ENCODE measurements at regions not wholly inside any gene's neighbourhood (a gene's known extent, or its start where the extent isn't known, plus 50 kb on each side); places are given as distances from the start of the nearest gene placed in this dataset.
"Not testable (repeated sequence)": the region's sequence is repeated elsewhere in the genome, so short reads cannot be mapped to it uniquely, and the experiment has no call there.

DNA sequence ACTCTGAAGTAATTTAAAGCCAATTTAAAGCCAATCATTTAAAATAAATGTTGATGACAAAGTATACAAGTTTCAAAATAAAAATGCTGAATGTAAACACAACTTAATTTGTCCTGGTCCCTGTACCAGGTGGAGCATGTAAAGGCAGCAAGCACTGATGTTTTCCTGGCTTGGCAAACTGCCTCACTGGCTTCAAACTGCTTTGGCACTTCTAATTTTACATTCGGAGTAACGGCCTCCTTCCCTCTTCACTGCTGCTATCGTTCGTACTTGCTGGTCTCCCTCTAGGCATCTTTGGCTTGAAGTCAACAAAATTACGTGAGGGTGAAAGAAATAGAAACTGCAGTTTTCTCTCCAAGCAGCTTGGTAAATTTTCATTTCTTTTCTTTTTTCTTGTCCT, 287.9 kb downstream of the LTN1 start:
- DNase-seq (ENCODE audit: low spot score) = no peak

DNA sequence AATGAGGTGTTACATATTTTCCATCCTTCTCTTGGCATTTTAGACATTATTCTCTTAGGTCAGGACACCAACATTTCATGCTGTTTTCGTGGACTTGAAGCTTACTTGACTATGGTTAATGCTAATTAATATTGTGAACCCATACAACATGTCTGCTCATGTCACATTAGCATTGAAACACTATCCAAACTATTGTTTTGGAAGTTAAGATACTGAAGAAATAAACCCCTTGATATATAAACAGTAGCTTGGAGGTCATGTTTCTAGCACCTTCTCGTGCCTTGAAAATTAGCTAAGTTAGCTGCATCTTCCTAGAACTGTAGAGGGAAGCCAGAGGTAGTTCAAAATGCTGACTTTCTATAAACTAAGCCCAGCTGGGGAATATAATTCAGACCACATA, 288.8 kb downstream of the LTN1 start:
- DNase-seq (ENCODE audit: low spot score) = no peak

DNA sequence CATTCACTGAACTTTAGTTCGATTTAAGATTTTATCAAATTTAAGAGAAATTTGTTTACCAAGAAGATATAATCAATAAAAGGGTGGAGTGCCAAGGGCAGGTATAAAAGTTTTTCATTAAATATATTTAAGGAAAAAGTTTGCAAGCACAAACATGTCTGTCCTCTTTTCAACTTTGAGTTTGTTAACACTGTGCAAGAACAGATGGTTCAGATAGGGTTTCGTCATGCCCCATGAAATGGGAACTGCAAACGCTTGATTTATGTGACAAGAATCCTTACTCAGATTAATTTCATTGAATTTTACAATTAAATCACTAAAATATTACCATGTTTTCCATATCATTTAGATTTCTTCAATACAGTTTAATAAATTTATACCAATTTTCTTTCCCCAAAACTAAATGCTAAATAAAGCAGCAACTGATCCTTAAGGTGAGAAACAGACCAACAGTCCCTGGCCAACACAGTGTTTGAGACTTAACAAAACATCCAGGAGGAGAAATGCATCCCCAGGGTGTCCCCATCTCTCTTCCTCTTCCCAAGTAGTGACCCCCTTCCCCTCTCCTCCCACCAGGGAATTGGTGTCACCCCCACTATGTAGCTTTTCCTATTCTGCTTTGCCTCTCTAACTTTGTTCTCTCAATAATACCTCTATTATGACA, 292.9 kb downstream of the LTN1 start:
- peak; percentile 21 for DNase-seq (ENCODE audit: low spot score)

- DNase-seq (ENCODE audit: low spot score) = no peak
These were observed 293.5 kb downstream of the LTN1 start for GRCh38 chr21:28699186-28699585.

GRCh38 chr21:28696844-28697410, 295.8 kb downstream of the LTN1 start:
- DNase-seq (ENCODE audit: low spot score) = no peak

DNA sequence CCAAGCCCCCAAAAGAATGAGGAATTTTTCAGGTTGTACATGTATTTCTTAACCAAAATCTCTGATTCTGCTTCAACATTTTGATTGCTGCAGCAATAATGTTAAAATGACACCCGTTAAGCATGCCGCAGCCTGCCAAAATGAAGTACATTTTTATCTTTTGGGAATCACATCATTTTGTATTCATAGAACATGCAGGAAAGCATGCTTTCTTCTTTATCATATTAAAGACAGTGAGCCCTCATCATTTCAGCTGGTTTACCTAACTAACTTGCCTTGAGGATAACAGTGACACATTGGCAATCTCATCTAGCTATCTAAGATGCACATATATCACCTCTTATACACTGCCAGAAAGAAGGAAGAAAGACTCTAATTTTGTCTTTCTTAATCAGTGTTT, 299.2 kb downstream of the LTN1 start:
- no peak for DNase-seq (ENCODE audit: low spot score)

DNA sequence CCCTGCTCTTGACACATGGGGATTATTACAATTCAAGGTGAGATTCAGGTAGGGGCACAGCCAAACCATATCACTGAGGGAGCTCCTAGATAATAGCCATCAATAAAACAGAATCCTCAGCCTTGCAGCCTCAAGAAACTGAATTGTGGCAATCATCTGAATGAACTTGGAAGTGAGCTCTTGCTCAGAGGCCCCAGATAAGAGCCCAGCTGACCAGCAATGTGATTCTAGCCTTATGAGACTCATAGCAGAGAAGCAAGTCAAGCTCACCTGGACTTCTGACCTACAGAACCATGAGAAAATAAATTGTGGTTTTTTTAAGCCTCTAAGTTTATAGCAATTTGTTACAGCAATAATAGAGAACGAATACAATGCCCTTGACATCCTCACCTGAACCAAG, 302.5 kb downstream of the LTN1 start:
- DNase-seq (ENCODE audit: low spot score) = no peak

DNA sequence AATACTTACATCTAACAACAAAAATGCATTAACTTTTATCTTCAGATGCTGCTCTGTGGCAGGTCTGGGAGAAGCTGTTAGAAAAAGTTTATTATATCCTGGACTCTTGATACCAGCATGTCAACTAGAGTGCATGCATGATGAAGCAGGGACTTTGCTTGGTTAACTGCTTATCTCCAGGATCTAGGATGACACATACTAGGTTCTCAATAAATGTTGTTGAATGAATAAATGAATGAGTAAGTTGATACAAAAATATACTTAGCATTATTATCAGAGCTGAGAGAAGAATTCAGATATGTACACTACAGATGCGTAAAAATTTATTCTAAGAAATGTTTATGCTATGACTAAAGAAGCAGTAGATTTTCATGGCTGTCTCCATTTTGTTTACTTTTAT, 304.3 kb downstream of the LTN1 start:
- no peak for DNase-seq (ENCODE audit: low spot score)

DNA sequence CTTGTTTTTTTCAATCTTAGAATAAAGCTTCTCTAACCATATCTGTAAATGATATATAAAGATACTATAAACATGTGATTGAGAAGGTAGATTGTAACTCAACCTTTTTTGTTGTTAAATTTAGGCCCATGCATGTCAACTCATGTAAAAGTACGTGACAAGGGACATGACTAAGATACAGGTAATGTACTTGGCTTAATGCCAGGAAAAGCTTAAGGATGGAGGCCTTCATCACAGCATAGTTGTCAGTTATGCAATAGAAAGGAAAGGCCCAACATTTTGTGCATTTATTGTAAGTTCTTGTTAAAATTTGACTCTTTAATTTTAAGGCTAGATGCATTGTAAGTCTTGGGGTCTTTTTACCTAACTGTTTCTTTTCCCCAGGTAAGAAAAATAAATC, 305.1 kb downstream of the LTN1 start:
- no peak for DNase-seq (ENCODE audit: low spot score)

DNA sequence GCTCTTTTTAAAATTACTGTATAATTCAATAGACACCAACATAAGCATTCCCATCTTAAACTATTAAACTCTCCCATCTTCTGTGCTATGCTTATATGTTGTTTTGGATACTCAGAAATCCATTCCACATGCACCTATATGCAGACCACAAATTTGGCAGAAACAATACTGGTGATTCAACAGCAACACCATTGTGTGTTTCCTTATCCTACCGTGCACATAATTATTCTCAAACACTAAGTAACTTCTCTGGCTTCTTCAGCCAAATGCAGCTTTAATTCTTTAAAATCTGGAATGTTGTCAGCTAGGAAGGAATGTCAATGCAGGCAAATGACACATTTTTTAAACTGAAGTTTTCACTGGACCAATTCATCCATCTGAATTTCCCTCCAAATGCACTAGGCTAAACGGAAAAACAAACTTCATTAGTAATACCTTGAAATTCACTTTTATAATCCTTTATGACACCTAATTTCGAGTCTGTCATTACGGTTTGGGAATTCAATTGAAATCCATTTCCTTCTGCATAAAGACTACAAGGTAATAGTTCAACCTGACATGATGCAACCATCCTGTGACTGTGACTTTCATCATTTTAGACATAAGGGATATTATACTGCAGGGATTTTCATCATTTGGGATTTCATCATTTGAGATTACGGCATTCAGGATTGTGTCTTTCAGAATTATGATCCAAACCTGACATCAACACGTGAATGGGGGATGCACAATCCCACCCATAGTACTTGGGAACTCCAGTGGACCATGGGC, 308.5 kb downstream of the LTN1 start:
- DNase-seq (ENCODE audit: low spot score) = no peak

- DNase-seq (ENCODE audit: low spot score) = not testable (repeated sequence)
These were observed 309.8 kb downstream of the LTN1 start for GRCh38 chr21:28682884-28683283.

GRCh38 chr21:28677096-28677495, 315.6 kb downstream of the LTN1 start:
- DNase-seq (ENCODE audit: low spot score) = not testable (repeated sequence)

GRCh38 chr21:28675331-28676041, 317.2 kb downstream of the LTN1 start:
- DNase-seq (ENCODE audit: low spot score) = peak; percentile 39

DNA sequence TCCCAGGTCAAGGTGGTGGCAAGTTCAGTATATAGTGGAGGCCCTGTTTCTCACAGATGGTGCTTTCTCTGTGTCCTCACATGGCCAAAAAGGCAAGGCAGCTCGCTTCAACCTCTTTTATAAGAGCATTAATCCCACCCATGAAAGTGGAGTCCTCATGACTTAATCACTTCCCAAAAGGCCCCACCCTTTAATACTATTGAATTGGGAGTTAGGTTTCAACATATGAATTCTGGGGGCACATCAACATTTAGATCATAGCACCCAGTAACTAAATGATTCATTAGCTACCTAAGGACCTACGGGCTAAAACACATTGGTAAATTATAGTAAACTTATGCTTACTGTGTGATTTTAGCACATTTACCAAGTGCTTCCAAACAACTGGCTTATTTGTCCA, 317.9 kb downstream of the LTN1 start:
- DNase-seq (ENCODE audit: low spot score) = no peak

- DNase-seq (ENCODE audit: low spot score) = no peak
These were observed 321.0 kb downstream of the LTN1 start for GRCh38 chr21:28671549-28672195.

GRCh38 chr21:28669971-28670653, 322.6 kb downstream of the LTN1 start:
- no peak for DNase-seq (ENCODE audit: low spot score)

- no peak for DNase-seq (ENCODE audit: low spot score)
These were observed 323.4 kb downstream of the LTN1 start for GRCh38 chr21:28669321-28669720.

GRCh38 chr21:28663754-28664153, 328.9 kb downstream of the LTN1 start:
- DNase-seq (ENCODE audit: low spot score) = no peak

- DNase-seq (ENCODE audit: low spot score) = no peak
These were observed 329.5 kb downstream of the LTN1 start for GRCh38 chr21:28663111-28663693.

DNA sequence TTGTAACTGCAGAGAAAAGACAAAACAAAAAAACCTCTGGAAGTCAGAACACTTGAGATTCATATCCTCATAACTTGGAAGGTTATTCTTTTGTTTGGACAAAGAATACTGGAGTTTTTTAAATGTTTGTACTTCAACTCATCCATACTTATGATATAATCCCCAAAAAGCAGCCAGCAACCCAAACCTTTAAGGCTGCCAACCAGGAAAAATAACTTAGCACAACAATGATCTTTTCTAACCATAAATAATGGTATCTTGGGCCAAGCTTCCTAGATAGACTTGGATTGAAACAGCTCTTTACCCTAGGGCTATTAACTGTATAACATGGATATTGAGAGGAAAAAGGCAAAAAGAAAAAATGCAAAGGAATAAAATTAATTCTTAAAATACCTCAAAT, 335.1 kb downstream of the LTN1 start:
- DNase-seq (ENCODE audit: low spot score) = no peak

DNA sequence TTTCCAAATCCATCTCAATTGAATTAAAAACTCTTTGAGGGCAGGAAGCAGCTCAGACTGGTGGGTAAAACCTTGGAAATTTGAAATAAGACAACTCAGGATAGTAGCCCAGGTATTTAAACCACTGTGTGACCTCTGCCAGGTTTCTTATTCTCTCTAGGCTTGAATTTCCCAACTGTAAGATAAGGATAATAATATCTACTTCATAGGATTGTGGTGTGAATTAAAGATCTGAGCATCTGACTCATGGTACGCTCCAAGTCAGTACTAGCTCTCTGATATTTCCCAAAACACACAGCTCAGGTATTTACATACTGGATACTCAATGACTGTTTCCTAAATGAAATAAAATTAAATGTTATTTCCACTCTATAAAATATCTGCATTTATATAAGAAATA, 337.2 kb downstream of the LTN1 start:
- DNase-seq (ENCODE audit: low spot score) = no peak
